Skeletal muscle cell (primary cell): ENCODE measurements at regions not wholly inside any gene's neighbourhood (a gene's known extent, or its start where the extent isn't known, plus 50 kb on each side); places are given as distances from the start of the nearest gene placed in this dataset.
A peak's percentile ranks its signal among the peaks of the same experiment; 100 is the strongest.

Experiments used
- DNase-seq: peaks from one replicate; pipeline ENCODE4 v3.0.0-alpha.2; 2010; ENCODE audit warnings: low read depth
- H3K4me3 ChIP-seq: 2 replicates; pipeline ENCODE4 v1.5.1; 2011; ENCODE audit warnings: low read depth, mild to moderate bottlenecking, control low read depth, low read length, moderate library complexity

- no peak overlapping the region for H3K4me3 ChIP-seq
- no peak for DNase-seq
These were observed 431.9 kb downstream of the COG6 start for GRCh38 chr13:40087091-40088002.

- no peak for DNase-seq
- no peak overlapping the region for H3K4me3 ChIP-seq
These were observed 438.6 kb downstream of the COG6 start for GRCh38 chr13:40094056-40094455.

- no peak for DNase-seq
- no peak overlapping the region for H3K4me3 ChIP-seq
These were observed 440.4 kb downstream of the COG6 start for GRCh38 chr13:40095695-40096356.

- DNase-seq = no peak
- H3K4me3 ChIP-seq = no peak overlapping the region
These were observed 441.0 kb downstream of the COG6 start for GRCh38 chr13:40096357-40096901.

- DNase-seq = no peak
- no peak overlapping the region for H3K4me3 ChIP-seq
These were observed 442.8 kb downstream of the COG6 start for GRCh38 chr13:40098246-40098645.

GRCh38 chr13:40101708-40102359 lies 446.4 kb downstream of the COG6 start:
- H3K4me3 ChIP-seq = no peak overlapping the region
- no peak for DNase-seq

GRCh38 chr13:40102360-40102727 lies 446.9 kb downstream of the COG6 start:
- no peak overlapping the region for H3K4me3 ChIP-seq
- no peak for DNase-seq

DNA sequence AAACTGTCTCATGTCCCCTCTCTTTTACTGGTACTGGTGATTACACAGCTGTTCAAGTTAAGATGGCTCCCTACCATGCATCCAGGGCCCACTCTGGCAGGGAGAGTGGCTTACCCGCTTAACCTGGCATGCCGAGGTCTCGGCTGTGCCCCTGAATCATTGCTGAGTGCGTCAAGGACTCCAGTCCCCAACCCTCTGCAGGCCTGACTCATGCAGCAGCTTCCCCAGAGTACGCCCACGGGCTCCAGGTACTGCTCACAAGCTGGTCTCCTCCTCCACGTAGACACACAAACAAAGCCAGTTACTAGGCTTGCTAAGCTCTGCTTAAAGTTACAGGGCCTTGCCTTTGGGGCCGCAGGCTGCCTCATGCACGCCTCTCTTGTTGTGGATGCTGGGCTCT lies 447.4 kb downstream of the COG6 start:
- no peak overlapping the region for H3K4me3 ChIP-seq
- DNase-seq = peak; percentile 73

GRCh38 chr13:40103864-40104263 lies 448.4 kb downstream of the COG6 start:
- H3K4me3 ChIP-seq = no peak overlapping the region
- no peak for DNase-seq

DNA sequence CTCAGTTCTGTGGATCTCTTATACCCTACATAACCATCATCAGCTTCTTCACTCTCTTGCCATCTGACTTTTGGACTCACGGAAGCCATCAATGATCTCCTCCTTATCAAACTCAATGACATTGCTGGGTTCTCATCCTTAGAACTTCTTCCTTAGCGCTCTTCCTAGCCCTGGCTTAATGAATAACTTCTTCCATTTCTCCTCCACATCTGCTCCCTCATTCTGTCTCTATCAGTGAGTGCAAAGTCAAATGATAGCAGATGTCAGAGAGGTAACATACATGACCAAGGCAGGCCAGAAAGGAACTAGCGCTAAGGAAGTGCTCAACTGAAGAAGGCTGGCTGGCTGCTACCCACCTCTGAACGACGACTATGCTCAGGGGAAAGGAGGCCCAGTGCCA lies 449.8 kb downstream of the COG6 start:
- no peak overlapping the region for H3K4me3 ChIP-seq
- DNase-seq = no peak

DNA sequence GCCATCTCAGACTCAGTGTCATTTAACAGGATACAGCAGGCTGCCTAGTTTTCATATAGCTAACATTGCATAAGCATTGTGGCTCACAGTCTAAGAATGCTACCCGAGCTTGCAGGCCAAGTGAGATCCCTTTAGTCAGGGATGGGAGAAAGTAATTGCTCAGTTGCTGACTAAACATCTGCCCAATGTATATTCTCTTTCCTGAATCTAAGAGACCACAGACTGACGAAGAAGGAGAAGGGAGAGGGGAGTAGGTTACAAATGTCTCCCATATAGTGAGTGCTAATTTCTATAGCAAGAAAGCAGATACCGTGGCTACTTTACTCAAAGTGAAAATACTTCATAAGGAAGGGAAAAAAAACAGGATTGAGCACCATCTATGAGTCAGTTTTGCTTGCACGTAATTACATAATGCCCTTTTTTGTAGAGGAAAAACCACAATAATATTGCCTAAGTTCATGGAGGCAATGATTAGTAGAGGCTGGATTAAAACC lies 453.9 kb downstream of the COG6 start:
- peak; percentile 86 for DNase-seq
- H3K4me3 ChIP-seq = no peak overlapping the region

GRCh38 chr13:40113643-40114304 lies 458.3 kb downstream of the COG6 start:
- no peak for DNase-seq
- H3K4me3 ChIP-seq = no peak overlapping the region

- H3K4me3 ChIP-seq = no peak overlapping the region
- no peak for DNase-seq
These were observed 458.9 kb downstream of the COG6 start for GRCh38 chr13:40114305-40114896.

DNA sequence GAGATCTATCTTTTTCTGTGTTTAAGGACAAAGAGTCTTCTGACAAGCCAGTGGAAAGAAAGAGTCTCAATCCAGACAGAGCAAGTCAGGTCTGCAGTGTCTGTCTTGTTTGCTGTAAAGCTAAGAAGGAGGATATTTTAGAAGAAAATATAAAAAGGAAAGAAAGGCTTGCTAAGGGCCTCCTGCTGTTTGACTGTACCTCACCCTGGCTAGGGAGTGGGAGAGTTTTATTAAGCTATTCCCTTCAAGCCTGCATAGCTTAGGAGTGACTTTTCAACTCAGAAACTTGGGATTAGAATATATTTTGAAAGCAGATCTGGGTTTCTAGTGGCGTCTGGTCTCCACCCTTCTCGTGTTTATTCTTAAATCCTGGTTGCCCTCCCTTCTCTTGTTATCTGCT lies 460.0 kb downstream of the COG6 start:
- no peak overlapping the region for H3K4me3 ChIP-seq
- DNase-seq = no peak

DNA sequence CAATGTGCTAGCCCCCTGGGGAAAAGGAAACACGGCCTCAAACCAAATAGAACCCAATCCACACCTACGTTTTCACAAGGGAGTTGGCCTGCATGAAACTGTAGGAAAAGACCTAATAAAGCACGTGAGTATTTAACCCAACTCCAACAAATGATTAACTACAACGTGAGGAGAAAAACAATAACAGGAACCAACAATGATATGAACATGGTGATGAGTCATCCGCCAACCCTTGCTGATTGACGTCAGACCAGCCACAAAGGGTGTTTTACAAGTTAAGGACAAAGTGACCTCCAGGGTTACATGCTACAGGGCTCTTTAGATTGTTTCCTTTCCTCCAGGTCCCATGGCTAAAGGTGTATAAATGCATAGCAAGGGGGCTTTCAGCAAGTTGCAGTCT lies 460.5 kb downstream of the COG6 start:
- no peak overlapping the region for H3K4me3 ChIP-seq
- peak; percentile 49 for DNase-seq

GRCh38 chr13:40118337-40118736 lies 462.9 kb downstream of the COG6 start:
- no peak overlapping the region for H3K4me3 ChIP-seq
- DNase-seq = no peak

DNA sequence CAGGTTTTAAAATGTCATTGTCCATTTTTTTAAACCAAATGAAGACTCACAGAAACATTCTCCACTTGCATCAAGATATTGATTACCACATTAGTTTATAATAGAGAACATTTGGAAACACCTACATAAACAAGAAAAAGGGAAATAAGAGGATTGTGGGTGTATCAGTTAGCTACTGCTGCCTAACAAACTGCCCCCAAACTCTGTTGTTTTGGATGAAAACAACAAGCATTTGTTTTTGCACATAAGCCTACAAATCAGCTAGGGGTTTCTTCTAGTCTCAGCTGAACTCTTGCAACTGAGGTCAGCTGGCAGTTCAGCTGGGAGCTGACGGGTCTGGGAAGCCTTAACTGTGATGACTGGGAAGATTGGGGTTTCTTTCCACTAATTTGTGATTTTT lies 464.4 kb downstream of the COG6 start:
- DNase-seq = no peak
- H3K4me3 ChIP-seq = no peak overlapping the region

- H3K4me3 ChIP-seq = no peak overlapping the region
- DNase-seq = no peak
These were observed 464.8 kb downstream of the COG6 start for GRCh38 chr13:40120288-40120687.

DNA sequence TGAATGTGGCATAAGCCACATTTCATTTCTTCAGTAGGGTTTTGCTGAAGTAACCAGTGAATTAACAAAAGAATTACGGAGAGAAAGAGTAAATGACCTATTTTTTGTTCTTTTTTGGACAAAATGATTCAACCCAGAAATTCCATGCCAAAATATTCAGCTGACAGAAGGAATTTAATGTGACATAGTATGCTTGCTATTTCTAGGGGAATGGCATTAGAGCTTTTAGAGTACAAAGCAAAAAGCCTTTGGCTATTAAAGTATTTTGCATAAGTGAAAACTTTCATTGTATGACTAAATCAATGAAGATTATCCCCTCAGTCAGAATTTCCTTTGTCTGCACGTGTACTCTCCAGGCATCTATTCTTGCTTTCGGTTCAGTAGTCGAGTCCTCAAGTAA lies 465.3 kb downstream of the COG6 start:
- H3K4me3 ChIP-seq = no peak overlapping the region
- no peak for DNase-seq
